Left lung (tissue), 4 donors: ENCODE measurements at regions not wholly inside any gene's neighbourhood (a gene's known extent, or its start where the extent isn't known, plus 50 kb on each side); places are given as distances from the start of the nearest gene placed in this dataset.

ENCODE experiments used
- ATAC-seq: fragments of 200-7000 bp; cut with Tn5 transposase; one replicate; pipeline ENCODE4 v1.9.1; 2020; ENCODE audit warnings: moderate library complexity
- DNase-seq, 4 donors: peaks; one replicate each; pipeline ENCODE4 v3.0.0-alpha.2; 2013 to 2020
- H3K27ac ChIP-seq, 2 donors: fragments of 200-600 bp; sonication (generic) in 1 of 2; one replicate each; pipeline versions ENCODE4 v1.5.0 to v1.8.0; 2020 to 2021
- H3K27me3 ChIP-seq, 2 donors: fragments of 200-600 bp; sonication (generic) in 1 of 2; one replicate each; pipeline versions ENCODE4 v1.5.0 to v1.8.0; 2020 to 2021
- H3K36me3 ChIP-seq, 2 donors: fragments of 200-600 bp; sonication (generic) in 1 of 2; one replicate each; pipeline versions ENCODE4 v1.5.0 to v1.8.0; 2020 to 2021
- H3K4me1 ChIP-seq, 2 donors: fragments of 200-600 bp; one replicate each; pipeline ENCODE4 v1.8.0; 2021
- H3K4me3 ChIP-seq, 2 donors: fragments of 200-600 bp; sonication (generic) in 1 of 2; one replicate each; pipeline versions ENCODE4 v1.5.0 to v1.8.0; 2020 to 2021; ENCODE audit warnings: mild to moderate bottlenecking in 1 of 2
- H3K9me3 ChIP-seq, 2 donors: fragments of 200-600 bp; sonication (generic) in 1 of 2; one replicate each; pipeline versions ENCODE4 v1.5.0 to v1.8.0; 2020 to 2021
- intact Hi-C, 2 donors: fragments of 100-400 bp; cut with DNase I; formaldehyde crosslinking; loops; one replicate each; pipeline versions ENCODE4 v1.11.2 to v1.14.2; 2022
- TF ChIP-seq, protein P1 (sequence below), 2 donors: fragments of 200-600 bp; sonication (generic) in 1 of 2; IDR thresholded peaks; one replicate each; pipeline versions ENCODE4 v1.5.0 to v1.8.0; 2021; ENCODE audit warnings: antibody characterized with exemption in 2 of 2
- donor health status: DM: no; HTN: yes; CAD: no.
- donor health status: DM: no; HTN: no; CAD: no.

- ATAC-seq = no peak
- Histone ChIP-seq H3K27me3 (no peaks in the 10 kb centered on the region), H3K4me3 (no peak overlapping the region)
Observed at GRCh38 chr1:192087334-192087733, 70.9 kb upstream of the RGS18 start.

DNA sequence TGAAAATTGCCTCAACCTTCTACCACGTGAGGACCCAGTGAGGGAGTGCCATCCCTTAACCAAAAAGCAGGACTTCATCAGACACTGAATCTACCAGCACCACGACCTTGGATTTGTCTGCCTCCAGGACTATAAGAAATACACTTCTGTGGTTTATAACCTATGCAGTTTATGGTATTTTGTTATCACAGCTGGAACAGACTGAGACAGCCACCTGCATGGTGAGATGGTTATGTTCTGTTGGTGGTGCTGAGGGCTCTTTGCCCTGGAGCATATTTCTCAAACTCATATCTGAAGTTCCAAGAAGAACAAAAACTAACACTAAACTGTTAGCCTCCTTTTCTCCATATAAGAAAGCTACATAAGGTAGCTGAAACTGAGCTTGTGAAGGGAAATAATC, 69.8 kb upstream of the RGS18 start:
- Histone ChIP-seq H3K27me3 (no peaks in the 10 kb centered on the region), H3K4me3 (no peak overlapping the region), H3K36me3 (no peaks in the 10 kb centered on the region), H3K27ac (no peak overlapping the region), H3K4me1 (no peaks in the 10 kb centered on the region), H3K9me3 (no peaks in the 10 kb centered on the region)
- DNase-seq = no peak
- TF ChIP-seq, protein P1, sequence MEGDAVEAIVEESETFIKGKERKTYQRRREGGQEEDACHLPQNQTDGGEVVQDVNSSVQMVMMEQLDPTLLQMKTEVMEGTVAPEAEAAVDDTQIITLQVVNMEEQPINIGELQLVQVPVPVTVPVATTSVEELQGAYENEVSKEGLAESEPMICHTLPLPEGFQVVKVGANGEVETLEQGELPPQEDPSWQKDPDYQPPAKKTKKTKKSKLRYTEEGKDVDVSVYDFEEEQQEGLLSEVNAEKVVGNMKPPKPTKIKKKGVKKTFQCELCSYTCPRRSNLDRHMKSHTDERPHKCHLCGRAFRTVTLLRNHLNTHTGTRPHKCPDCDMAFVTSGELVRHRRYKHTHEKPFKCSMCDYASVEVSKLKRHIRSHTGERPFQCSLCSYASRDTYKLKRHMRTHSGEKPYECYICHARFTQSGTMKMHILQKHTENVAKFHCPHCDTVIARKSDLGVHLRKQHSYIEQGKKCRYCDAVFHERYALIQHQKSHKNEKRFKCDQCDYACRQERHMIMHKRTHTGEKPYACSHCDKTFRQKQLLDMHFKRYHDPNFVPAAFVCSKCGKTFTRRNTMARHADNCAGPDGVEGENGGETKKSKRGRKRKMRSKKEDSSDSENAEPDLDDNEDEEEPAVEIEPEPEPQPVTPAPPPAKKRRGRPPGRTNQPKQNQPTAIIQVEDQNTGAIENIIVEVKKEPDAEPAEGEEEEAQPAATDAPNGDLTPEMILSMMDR (IDR thresholded peaks at IDR 0.05) = no peak
- ATAC-seq = no peak
- intact Hi-C loops = no loop called here

More at GRCh38 chr1:192087334-192087733, 70.9 kb upstream of the RGS18 start:
- TF ChIP-seq, protein P1 (IDR thresholded peaks at IDR 0.05) = no peak
- no peaks in the 10 kb centered on the region for H3K4me1 ChIP-seq
- no peak overlapping the region for H3K27ac ChIP-seq
- intact Hi-C loops = no loop called here
- H3K36me3 ChIP-seq = no peaks in the 10 kb centered on the region
- H3K9me3 ChIP-seq = no peaks in the 10 kb centered on the region
- DNase-seq = no peak

DNA sequence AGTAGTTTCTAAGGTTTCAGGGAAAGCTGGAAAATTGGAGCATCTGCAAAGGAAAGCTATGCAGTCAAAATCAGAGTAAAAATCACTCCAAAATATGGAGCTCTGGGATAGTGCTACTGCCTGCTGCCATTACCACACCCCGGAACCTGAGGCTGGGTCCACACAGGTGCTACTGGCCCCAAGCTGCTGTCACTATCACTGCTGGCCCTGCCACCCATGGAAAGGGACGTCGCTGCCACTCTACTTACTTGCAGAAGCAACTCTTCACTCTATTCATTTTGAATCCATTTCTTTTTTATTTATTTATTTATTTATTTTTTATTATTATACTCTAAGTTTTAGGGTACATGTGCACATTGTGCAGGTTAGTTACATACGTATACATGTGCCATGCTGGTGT, 60.3 kb upstream of the RGS18 start:
- DNase-seq = peak in 1 of 4 donors; percentile 55
- Histone ChIP-seq H3K9me3 (no peaks in the 10 kb centered on the region), H3K27me3 (no peaks in the 10 kb centered on the region), H3K4me3 (no peak overlapping the region), H3K36me3 (no peaks in the 10 kb centered on the region), H3K27ac (no peak overlapping the region), H3K4me1 (no peaks in the 10 kb centered on the region)
- TF ChIP-seq, protein P1 (IDR thresholded peaks at IDR 0.05) = no peak
- ATAC-seq = no peak
- intact Hi-C loops = no loop called here

DNA sequence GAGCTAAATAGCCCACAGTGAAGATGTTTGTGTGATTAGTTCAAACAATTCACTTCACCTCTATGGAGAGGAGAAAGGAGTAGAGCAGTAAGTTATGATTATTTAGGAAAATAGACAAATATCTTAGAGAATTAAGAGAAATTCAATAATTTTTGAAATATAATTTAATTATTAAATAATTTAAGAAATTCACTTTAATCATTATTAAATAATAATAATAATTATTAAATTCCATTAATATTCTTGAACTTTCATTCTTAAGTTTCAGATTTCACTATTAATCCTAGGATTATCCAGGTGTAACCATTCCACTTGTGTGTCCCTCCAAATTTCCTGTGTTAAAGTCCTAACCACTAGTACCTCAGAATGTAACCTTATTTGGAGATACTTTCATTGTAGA, 58.9 kb upstream of the RGS18 start:
- TF ChIP-seq, protein P1 (IDR thresholded peaks at IDR 0.05) = no peak
- no peaks in the 10 kb centered on the region for H3K27me3 ChIP-seq
- H3K4me3 ChIP-seq = no peak overlapping the region
- intact Hi-C loops = no loop called here
- no peak overlapping the region for H3K27ac ChIP-seq
- no peaks in the 10 kb centered on the region for H3K9me3 ChIP-seq
- no peak for DNase-seq
- ATAC-seq = no peak
- H3K36me3 ChIP-seq = no peaks in the 10 kb centered on the region
- H3K4me1 ChIP-seq = no peaks in the 10 kb centered on the region

DNA sequence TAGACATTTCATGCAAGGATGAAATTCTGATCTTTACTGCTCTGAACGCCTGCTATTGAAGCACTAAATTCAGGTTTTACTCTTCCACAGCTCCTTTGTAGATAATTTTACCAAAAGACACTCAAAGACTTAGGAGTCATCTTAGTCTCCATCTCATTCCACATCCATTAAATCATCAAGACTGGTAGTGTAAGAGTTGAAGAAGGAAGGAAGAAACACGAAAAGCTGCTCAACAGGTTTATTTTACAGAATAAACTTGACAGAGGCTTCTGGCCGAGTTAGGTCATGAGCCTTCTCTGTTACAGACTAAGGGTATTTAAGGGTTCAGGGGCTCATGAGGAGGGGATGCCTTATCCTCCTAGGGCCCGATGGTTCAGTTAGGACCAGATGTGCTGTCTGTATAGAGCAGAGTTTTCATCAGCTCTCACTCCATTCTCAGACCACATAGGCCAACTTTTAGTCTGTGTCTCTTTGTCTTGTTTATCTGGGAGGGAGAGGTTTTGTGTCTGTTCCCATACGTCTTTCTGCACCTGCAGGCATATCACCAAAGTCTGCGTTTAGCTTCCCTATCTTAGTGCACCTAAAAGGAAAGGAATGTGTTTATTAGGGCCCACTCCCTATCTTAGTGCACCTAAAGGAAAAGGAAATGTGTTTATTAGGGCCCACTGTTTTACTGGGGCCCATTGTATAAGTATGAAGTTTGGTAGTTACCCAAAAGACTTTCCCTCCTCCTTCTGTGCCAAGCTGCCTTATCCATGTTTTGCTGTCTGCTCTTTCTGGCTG, 57.4 kb upstream of the RGS18 start:
- intact Hi-C loops = no loop called here
- H3K9me3 ChIP-seq = no peaks in the 10 kb centered on the region
- no peaks in the 10 kb centered on the region for H3K27me3 ChIP-seq
- H3K4me3 ChIP-seq = no peak overlapping the region
- H3K36me3 ChIP-seq = no peaks in the 10 kb centered on the region
- DNase-seq (no peak), ATAC-seq (no peak)
- TF ChIP-seq, protein P1 (IDR thresholded peaks at IDR 0.05) = no peak
- H3K27ac ChIP-seq = no peak overlapping the region
- no peaks in the 10 kb centered on the region for H3K4me1 ChIP-seq
